G401.6 (cell line): ENCODE measurements at regions not wholly inside any gene's neighbourhood (a gene's known extent, or its start where the extent isn't known, plus 50 kb on each side); places are given as distances from the start of the nearest gene placed in this dataset.

ENCODE experiments used
- FAIRE-seq: peaks from 2 replicates; lab custom pipeline; 2012; peaks lifted over from hg19 to GRCh38; lab: Jason Lieb, UNC

DNA sequence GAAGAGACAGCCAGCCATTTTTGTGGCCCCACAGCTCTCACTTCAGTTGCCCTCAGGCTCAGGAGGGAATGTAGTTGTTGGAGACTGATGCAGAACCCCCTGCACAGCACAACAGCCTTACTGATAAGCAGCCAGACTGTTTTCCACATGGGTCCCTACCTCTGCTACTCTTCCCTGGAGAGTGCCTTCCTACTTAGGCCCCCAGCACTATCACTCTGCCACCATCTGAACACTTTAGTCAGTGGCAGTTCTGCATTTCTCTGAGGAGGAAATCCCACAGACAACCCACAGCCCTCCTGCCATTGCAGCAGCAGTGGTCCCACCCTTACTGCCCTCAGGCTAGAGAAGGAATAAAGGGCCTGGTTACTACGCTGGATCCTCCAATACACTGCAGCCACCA is 61.8 kb upstream of the PTPRD start:
- no peak for FAIRE-seq

DNA sequence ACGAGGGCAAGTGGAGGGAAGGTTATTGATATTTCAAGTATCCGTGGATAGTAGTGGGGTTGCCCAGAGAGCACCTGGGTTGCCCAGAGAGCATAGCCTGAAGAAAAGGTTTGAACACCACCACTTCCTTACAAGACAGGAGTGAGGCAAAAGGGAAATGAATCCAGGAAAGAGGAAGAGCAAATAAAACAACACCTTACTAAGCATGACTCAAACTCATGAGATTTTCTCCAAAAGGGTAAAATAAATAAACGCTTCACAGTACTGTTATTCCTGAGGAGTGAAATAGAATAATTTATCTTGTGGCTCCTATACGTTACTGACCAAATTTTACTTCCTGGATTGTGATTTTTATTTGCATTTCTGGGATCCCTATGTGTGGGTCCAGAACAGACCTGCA is 65.2 kb upstream of the PTPRD start:
- no peak for FAIRE-seq

DNA sequence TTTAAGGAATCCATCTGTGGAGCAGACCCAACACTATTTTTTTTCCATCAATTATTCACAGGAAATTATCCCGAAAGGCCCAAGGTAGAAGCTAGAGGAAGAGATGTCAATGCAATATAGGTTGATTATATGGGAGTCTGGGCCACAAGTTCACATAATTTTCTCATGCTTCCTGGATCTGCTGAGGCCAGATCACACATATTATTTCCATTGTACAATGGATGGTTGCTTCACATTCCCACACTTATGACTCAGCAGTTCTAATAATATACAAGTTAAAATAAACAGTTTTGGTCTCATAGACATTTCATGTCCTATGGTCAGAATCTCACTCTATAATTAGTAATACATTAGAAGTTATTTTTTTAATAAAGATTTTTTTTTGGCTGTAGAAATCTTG is 66.0 kb upstream of the PTPRD start:
- FAIRE-seq: no peak

DNA sequence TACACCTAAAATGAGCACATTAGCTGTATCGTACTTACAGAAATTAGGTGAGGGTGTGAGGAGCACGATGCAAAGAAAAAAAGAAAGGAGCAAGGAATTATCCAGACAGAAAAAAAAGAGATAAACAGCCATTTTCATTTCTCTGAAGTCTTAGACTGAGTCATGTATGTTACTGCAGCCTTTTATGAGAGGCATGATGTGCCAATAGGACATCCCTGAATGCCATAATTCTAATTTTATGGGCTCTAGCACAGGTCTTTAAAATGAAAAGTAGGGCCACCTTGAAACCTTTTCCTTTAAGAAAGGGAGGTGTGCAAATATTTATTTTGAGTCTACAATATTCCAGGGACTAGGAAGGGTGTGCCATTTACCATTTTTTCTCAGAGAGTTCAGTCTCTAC is 74.1 kb upstream of the PTPRD start:
- no peak for FAIRE-seq

DNA sequence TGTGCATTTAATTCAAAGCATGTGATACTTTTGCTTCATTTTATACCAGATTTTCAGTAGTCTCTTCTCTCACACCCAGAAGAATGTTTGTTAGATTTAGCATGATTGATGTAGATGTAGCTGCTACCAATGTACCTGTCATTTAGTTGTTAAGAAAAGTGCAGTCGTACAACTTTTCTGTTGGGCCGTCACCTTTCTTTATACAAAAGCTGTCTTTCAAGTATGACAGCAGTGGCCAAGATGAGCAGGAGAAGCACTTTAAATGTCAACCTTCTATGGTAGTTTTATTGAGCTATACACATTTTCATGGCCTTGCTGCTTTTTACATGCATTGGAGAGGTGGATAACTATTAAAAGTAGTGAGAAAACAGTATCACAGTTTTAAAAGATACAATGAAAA is 77.7 kb upstream of the PTPRD start:
- FAIRE-seq: no peak

DNA sequence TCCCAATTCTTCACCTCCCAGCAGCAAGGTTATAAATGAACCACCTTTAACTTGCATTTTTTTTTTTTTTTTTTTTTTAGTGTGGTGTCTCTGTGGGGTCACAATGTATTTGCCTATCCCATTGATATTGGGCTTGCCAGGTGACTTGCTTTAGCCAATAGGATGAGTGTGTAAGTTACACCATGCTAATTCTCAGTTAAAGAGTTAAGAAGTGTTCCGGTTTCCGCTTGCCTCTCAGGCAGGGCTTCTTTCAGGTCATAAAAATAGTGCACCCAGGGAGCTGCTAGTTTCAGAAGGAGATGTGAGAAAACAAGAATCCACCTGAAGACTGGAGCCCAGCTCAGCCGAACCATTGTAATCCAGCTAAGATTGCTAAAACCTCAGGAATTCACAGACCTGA is 84.2 kb upstream of the PTPRD start:
- no peak for FAIRE-seq

DNA sequence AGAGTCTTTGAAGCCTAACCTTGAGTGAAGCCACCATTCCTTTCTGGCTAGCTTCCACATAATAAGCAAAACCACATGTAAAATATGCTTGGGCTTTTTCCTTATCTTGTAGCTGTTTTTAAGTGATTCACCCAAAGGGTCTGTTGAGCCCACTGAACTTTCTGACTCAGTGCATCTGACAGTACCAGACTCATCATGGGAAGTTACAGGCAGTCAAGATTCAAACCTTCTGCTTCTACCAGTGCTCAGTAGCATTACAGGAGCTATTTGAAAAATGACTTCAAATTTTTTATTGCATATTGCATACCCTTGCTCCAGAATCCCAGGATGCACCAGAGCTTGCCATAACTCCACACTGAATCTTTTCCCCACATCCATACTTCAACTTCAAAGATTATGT is 87.5 kb upstream of the PTPRD start:
- FAIRE-seq: no peak

DNA sequence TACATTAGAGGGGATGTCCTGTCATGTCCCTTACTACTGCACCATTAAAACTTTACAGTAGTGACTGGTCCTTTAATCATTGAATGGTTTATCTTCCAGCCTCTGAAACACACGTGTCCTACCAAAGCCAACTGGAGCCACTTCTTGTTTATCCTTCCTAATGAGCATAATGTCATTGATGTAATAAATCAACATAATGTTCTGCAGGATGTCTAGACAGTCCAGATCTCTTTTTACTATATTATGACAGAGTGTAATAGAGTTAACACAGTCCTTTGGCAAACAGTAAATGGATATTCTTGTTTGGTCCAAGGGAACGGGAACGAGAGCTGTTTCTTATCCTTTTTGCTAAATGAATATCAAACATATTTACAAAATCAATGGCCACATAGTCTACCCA is 88.1 kb upstream of the PTPRD start:
- FAIRE-seq: no peak

DNA sequence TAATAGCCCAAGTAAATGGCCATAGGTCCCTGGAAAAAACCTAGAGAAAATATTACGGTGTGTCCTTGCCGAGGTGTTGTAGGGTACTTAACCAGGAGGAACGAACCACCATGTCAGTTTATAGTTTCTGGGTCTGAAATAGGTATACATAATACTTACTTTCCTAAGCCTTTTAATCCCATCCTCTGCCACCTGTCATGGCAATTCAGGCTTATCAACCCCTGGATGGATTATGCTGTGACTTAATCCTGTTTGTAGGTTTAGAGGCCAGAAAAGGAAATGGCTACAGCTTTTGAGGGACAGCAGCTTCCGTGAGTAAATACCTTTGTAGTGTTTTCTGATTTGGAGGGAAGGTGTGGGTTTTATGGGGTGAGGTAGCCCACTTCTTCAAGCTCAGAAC is 89.1 kb upstream of the PTPRD start:
- no peak for FAIRE-seq

DNA sequence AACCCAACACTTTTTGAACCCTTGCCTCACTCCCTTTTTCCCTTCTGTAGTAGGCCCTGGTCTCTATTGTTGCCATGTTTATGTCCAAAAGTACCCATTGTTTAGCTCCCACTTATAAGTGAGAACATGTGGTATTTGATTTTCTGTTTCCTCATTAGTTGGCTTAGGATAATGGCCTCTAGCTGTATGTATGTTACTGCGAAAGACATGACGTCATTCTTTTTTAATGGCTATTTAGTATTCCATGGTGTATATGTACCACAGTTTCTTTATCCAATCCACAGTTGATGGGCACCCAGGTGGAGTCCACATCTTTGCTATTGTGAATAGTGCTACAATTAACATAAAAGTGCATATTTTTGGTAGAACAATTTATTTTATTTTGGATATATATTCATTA is 90.3 kb upstream of the PTPRD start:
- no peak for FAIRE-seq

DNA sequence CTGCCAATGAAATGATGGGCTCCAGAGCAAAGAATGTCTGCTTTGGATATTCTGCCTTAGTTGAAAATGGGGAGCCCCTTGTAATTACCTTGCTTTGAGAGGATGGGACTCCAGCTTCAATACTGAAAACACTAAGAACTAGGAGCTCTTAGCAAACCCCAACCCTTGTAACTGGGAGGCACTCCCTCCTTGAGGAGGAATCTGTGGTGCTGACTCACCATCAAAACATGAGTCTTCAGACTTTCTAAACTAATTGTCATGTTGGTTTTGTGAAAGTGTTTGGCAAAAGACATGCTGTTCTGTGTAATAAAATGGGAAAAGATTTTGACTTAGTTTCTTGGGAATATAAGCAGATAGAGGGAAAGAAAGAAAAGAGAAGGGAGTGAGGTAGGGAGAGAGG is 91.9 kb upstream of the PTPRD start:
- no peak for FAIRE-seq

DNA sequence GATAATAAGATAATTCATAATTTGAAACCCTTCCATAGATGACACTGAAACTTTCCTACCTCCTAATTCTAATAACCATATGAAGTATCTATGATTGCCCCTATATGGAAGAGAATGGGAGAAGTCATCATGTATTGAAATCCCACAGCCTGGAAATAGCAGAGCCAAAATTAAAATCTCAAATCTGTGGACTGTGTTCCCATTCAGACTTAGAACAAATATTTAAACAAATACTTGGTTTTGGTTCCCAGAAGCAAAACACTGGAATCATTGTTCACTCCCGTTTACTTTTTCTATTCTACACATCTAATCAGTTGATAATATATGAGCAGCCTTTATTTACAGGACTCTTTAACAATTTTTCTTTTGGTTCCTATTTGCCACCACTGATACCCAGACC is 92.6 kb upstream of the PTPRD start:
- FAIRE-seq: no peak

DNA sequence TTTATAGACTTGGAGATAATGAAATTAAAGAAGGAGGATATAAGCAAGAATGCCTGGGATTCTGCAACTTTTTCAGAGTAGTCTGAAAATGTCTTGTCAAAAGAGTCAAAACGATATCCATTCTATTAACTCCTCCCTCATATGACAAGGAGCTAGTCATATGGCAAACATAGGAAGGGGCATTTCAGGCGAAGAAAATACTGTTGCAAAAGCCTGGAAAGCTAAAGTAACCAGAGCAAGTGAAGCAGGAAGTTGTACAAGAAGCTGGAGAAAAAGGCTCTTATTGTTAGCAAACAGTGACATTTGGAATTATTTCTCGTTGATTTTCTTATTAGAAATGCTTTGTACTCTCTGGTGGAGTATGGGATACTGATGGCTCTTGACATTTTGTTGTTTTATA is 94.0 kb upstream of the PTPRD start:
- no peak for FAIRE-seq

DNA sequence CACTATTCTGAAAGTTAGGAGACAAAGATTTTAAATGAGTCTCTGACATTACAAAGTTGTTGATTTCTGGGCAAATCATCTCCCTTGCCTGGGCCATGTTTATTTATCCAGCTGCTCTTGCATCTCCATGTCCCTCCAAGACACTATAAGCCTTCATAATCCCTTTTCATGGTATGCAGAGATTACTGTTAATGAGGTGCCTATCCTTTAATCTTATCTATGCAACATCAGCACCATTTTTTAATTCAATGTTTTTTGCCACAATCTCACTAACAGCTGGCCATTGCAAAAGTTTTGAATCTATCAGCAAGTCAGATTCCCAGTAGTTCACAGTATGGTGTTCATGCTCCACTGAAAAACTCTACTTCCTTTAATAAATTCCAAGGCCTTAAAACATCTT is 108.5 kb upstream of the PTPRD start:
- FAIRE-seq: no peak

DNA sequence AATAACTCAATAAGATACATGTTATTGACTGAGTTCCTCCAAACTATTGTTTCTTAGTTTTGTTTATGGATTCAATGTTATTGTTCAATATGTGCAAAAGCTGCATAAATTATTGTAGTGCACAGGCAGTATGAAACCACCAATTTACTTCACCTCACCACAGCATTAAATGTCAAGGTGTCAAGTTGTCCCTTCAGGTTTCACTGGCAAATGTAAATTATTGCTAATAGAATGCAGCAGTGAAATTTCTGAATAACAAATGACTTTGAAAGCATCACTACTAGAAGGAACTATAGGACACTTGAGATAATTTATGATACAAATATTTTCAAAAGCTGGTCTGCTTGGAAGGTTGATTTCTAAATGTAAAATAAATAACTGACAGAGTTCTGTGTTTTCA is 116.4 kb upstream of the PTPRD start:
- no peak for FAIRE-seq

DNA sequence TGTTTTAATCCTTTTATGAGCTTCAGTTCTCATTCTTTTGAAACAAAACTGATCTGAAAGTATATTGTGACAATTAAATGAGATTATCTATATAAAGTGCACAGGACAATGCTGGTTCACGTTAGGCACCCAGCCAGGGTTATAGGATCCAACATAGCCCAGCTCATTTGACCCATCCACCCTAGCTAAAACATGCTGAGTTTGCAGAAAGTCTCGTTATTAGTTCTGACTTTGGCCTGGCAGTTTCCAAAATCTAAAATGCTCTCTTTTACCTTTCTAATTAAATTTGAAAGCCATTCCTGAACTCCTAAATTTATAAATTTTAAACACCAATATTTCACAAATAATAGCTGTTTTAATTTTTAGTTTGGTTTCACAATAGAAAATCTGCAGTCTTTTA is 131.9 kb upstream of the PTPRD start:
- FAIRE-seq: no peak

DNA sequence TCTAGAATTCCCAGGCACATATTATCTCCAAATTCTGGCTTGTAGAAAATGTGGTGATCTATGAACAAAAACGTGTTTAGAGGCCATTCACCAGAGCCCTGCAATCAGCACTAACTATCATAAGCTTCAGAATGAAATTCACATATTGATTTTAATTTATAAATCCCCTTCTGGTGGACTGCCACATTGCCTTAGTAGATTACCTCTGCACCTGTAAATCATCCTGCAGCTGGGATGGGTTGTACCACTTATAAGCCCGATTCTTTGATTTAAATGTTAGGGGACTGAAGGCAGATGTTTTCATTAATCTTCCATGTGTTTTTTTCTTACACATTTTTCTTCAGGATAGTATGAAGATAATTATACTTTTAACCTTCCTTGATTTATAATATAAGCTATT is 140.7 kb upstream of the PTPRD start:
- FAIRE-seq: no peak

DNA sequence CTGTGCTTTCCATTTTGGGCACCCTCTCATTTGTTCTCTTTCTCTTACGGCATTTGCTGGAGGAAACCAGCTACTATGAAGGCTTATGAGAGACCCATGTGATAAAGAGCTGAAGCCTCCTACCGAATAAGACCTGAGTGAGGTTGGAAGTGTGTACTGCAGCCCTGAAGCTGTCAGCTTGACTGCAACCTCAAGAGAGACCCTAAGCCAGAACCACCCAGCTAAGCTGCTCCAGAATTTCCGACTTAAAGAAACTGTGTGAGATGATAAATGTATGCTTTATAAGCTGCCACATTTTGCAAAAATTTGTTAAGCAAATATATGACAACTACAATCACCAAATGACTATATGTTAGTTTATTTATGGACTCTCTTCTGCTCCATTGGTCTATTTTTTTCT is 151.7 kb upstream of the PTPRD start:
- FAIRE-seq: no peak

DNA sequence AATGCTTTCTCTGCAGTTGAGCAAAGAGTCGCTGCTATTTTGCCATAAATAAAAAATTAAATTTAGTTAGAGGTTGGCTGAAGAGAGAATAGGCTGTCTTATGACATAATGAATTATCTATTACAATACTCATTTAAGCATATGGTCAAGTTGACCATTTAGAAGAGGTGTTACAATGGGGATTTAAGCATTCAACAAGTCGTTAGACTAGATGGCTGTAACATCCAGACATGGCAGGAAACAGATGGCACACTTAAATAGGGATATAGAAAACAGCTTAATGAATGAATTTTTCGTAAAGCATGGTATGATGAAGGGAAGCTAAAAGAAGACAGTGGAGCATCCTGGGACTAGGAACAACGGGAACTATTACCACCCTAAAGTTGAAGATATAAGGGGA is 160.3 kb upstream of the PTPRD start:
- FAIRE-seq: no peak

DNA sequence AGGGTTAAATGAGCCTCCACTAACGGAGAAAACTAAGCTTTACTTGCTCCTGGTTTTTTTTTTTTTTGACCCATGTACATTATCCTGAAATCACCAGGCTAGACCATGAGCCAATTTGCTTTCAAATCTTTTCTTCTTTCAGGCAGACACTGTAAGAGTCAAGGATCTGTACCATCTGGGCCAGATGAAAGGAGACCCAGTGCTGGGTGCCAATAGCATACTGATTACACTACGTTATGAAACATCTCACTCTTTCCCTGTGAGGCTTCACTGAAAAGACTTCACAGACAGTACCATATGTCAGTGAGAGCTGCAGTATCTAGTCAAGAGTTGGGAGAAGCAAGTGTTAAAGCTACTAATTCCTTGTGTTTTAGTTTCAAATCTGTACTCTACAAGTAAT is 161.2 kb upstream of the PTPRD start:
- no peak for FAIRE-seq

DNA sequence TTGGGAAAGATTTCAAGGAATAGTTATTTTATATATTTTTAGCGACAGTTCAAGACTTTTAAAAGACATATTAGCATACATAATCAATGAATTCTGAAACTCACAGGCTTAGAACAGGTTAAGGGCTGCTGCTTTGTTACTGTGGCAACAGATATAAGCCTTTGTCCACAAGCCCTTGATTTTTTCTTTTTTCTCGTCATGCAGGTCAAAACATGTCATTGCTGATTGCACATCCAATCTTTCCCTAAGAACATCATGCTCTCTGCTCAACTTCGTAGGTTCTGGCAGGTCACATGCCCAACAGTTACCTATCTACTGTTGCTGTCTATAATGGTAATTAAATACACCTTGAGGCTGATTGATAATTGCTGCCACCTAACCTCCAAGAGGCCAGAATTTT is 172.5 kb upstream of the PTPRD start:
- FAIRE-seq: no peak

DNA sequence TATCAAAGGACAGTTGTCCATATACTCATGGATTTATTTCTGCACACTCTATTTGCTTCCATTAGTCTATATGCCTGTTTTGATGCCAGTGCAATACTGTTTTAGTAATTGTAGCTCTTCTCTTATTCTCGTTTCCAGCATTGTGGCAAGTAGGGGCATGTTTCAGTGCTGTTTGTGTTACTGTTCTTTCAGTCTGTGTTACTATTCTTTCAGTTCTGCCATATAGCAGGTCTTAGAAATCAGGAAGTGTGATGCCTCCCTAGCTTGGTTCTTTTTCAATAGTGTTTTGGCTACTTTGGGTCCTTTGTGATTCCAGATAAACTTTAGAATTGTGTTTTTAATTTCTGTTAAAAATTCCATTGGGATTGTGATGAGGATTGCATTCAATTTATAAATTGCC is 180.5 kb upstream of the PTPRD start:
- no peak for FAIRE-seq

DNA sequence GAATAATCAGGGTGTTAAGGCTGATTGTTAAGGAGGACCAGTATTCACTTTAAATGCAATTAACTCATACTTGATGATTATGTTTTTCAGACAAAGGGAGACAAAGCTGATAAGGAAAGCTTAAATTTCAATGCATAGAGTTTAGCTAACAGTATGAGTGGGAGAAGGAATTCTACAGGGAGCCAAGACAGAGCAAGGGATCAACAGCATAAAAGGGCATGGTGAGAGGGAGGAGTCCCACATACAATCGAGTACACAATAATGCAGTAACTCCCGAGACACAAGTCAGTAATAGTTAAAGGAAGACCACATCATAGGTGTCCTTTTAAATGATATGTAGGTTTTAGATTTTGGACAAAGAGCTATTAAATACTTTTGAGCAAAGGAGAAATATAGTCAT is 191.7 kb upstream of the PTPRD start:
- no peak for FAIRE-seq

DNA sequence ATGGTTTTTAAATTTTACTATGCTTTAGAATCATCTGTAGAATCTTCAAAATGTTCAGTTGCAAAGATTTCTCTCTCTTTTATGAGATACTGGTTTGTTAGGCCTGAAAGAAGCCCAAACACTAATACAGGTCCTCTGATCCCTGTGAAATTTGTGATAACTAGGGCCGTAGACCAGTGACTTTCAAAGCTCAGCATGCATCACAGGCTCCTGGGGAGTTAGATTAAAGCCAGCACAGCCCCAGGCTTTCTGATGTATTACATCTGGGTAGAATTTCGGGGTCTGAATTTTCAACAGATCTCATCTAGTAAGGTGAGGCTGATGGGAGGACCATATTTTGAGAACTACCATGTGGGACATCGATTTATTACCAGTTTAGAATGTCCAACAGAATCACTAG is 194.1 kb upstream of the PTPRD start:
- no peak for FAIRE-seq

DNA sequence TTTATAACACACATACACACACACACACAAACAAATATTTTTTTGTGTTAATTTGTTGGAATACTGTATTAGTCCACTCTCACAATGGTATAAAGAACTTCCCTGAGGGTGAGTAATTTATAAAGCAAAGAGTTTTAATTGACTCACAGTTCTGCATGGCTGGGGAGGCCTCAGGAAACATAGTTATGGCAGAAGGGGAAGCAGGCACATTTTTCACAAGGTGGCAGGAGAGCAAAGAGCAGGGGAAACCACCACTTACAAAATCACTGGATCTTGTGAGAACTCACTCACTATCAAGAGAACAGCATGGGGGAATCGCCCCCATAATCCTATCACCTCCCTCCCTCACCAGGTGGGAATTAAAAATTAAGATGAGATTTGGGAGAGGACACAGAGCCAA is 205.4 kb upstream of the PTPRD start:
- FAIRE-seq: no peak
